ENCODE measurements at regions not wholly inside any gene's neighbourhood (a gene's known extent, or its start where the extent isn't known, plus 50 kb on each side); places are given as distances from the start of the nearest gene placed in this dataset.

GRCh38 chr6:153503810-153504209 lies 372.7 kb upstream of the RGS17 start:
- TF ChIP-seq, protein P1, sequence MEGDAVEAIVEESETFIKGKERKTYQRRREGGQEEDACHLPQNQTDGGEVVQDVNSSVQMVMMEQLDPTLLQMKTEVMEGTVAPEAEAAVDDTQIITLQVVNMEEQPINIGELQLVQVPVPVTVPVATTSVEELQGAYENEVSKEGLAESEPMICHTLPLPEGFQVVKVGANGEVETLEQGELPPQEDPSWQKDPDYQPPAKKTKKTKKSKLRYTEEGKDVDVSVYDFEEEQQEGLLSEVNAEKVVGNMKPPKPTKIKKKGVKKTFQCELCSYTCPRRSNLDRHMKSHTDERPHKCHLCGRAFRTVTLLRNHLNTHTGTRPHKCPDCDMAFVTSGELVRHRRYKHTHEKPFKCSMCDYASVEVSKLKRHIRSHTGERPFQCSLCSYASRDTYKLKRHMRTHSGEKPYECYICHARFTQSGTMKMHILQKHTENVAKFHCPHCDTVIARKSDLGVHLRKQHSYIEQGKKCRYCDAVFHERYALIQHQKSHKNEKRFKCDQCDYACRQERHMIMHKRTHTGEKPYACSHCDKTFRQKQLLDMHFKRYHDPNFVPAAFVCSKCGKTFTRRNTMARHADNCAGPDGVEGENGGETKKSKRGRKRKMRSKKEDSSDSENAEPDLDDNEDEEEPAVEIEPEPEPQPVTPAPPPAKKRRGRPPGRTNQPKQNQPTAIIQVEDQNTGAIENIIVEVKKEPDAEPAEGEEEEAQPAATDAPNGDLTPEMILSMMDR (IDR thresholded peaks at IDR 0.05) = no peak
- no peak for TF ChIP-seq POLR2A (IDR thresholded peaks at IDR 0.05)
